ENCODE measurements at regions not wholly inside any gene's neighbourhood (a gene's known extent, or its start where the extent isn't known, plus 50 kb on each side); places are given as distances from the start of the nearest gene placed in this dataset.
A peak's percentile ranks its signal among the peaks of the same experiment; 100 is the strongest.

DNA sequence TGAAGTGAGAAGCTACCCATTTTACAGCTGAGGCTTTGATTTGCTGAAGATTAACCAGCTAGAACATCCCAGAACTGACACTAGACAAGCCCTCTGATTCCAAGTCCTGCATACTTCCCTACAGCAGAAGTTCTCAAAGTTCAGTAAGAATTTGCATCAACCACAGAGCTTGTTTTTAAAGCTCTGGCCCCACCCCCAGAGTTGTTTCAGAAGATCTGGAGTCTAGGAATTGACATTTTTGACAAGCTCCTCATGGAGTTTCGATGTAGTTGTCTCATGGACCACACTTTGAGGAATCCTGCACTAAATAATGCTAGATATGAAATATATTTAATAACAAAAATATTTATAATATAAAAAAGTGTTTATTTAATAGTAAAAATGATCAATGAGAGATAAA lies 120.3 kb upstream of the ADAMTS18 start:
- DNase-seq = no peak

DNA sequence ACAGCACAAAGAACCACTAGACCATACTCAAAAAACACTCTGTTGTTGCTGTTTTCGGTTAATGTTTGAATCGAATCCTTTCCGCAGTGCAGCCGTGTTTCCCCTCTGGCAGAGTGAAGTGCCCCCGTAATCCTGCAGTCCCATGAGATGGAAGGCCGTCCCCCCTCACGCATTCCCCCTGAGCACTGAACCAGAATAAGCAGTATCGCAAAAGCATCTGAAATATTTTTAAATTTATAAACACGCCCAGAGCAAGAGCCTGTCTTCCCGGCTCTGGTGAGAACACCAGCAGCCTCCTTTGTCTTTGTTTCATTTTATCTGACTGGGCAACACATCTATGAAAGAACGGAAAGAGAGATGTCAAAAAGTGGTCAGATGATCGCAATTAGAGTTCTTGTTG lies 121.0 kb upstream of the ADAMTS18 start:
- DNase-seq = no peak

DNA sequence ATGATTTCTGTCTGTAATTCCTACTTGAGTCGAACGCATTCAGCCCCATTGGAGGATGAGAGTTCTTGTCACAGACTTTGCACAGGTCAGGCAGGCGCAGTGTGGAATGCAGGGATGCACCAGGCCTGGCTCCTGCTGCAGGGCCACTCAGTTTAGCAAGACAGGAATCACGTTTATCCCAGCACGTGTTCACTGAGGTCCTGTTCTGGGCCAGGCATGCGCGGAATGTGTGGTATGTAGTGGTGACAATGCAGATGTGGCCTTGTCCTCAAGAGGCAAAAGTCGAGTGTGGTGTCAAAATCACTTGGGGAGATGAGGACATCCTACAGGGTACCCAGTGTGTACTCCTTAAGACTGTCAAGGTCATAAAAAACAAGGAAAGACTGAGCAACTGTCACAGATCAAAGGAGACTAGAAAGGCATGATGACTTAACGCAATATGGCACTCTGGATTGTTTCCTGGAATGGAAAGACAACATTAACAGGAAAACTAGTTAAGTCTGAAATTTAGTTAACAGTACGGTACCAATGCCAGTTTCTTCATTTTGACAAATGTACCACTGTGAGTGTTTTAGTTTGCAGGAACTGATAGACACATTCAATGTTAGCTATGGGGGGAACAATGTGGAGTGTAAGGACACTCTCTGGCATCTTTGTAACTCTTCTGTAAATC lies 121.5 kb upstream of the ADAMTS18 start:
- no peak for DNase-seq

DNA sequence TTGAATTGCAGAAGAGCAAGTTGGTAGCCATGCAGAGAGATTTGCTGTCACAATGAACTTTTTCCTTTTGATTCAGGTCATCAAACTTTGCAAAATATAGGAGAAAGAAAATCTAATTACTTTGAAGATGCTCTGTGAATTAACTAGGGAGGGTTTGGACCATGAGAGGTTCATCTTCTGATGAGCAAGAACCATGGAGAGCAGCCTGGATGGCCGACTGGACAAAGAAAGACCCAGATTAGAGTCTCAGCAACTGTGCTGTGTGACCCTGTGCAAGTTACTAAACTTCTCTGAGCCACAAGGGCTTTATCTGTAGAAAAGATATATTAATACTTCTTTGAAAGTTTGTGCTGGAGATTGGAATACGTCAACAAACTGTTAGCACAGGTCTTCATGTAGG lies 122.6 kb upstream of the ADAMTS18 start:
- DNase-seq = no peak

DNA sequence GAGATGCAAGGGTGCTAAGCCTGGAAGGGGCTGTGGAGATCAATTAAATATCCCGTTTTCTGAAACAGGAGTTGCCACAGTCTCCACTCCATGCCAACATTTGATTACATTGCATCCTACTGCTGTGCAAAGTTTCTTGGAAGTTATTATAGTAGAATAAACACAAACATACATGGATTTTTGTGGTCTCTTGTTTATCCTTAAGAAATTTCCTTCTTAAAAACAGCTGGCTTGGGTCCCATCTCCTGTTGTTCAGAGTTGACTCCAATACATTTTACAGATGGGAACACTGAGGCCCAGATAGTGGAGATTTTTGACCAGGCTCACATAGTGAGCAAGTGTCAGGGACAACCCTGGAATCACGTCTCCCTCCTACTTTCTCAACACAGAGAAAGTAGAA lies 124.0 kb upstream of the ADAMTS18 start:
- DNase-seq = no peak

DNA sequence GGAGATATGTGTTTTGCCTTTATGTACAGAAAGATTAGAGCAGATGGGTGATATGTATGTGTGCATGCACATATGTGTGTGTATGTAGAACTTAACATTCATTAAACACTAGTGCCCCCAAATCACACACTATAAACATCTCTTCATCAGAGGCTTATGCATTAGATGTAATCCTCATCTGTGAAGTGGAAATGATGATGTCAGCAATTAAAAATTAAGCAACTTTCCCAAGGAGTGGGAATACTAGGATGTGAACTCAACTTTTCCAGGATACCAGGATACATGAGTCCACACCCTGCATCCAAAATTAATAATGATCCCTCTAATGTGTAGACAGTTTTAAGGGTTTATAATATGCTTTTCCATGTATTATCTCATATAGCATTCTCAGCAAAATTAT lies 127.7 kb upstream of the ADAMTS18 start:
- DNase-seq = no peak

DNA sequence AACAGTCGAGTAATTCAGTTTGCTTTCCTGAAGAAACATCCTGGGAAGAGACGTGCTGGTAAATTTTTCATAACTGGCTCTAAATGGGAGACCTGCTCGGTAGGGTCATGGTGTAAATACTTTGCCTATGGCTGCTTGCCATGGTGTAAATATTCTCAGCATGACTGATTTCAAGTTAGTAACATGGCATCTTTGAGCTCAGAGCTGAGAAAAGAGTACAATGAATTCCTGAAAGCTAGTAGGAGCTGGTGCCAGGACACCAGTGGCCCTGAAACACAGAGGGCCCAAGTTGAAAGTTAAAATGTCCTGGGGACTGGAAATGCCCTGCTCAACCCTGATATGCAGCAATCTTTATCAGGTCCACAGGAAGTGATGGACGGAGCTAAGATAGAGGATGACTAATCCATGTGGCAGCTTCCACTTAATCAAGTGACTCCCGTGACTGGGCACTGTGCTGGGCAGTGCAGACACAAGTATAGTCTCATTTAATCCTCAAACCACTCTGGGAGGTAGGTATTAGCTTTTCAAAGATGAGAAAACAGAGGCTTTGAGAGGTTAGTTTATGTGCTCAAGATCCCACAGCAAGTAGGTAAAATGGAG lies 130.1 kb upstream of the ADAMTS18 start:
- DNase-seq = no peak

DNA sequence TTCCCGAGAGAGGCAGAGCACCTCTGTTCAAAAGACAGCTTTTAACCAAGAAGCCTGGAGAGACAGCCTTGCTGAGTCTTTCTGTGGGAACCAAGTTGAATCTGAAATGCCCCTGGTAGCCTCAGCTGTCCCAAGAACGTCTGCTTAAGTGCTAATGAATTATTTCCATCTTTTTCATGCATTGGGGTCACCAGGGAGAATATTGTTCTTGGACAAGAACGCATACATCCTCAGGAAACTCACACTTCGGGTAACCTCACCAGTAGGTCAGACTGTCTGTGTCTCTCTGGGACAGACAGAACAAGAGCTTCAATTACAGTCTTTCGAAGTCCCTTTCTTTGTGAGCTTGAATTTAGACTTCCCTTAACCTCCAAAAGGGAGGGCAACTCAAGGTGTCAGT lies 134.6 kb upstream of the ADAMTS18 start:
- no peak for DNase-seq

DNA sequence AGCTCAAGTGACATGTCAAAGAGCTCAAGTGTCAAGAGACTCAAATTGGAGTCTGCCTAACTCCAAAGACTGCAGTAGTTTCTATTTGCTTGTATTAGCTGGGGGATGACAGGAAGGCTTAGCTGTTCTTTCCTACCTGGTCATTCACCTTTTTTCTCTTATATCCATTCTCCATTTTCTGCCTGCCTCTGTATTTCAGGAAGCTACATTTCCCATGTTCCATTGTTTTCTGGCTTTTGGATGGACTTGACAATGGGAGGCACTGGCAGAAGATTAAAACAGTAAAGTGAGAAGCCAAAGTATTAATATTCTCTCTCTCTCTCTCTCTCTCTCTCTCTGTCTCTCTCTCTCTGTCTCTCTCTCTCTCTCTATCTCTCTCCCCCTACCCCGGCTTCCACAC lies 135.7 kb upstream of the ADAMTS18 start:
- no peak for DNase-seq

DNA sequence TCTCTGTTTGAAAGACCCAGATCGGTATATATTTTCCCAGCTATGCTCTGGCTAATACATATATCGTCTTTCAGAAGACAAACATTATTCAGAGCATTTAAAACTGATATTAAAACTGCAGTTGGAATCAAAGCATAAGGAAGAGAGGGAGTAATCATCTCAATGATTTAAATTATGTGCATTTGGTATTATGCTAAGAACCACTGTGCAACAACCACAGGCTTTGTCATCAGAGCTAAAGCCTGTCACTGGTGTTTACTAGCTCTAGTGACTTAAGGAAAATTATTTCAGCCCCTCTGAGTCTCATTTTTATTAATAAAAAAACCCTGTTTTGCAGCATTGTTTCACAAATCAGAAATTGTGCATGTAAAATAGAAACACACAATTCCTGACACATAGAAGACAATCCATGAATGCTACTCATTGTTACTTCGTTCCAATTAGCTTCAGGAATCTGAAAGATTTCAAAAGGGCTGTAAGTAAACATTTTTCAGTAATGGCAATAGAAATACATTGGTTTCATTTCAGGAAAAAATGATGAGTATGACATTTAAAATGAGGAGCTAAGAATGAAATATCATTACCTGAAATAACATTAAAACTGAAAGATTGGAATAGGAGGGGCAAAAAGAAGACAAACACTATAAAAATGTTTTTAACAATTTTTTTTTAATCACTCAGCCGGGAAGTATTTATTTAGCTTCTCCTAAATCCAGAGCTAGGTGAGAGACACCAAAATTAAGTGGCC lies 136.5 kb upstream of the ADAMTS18 start:
- no peak for DNase-seq

DNA sequence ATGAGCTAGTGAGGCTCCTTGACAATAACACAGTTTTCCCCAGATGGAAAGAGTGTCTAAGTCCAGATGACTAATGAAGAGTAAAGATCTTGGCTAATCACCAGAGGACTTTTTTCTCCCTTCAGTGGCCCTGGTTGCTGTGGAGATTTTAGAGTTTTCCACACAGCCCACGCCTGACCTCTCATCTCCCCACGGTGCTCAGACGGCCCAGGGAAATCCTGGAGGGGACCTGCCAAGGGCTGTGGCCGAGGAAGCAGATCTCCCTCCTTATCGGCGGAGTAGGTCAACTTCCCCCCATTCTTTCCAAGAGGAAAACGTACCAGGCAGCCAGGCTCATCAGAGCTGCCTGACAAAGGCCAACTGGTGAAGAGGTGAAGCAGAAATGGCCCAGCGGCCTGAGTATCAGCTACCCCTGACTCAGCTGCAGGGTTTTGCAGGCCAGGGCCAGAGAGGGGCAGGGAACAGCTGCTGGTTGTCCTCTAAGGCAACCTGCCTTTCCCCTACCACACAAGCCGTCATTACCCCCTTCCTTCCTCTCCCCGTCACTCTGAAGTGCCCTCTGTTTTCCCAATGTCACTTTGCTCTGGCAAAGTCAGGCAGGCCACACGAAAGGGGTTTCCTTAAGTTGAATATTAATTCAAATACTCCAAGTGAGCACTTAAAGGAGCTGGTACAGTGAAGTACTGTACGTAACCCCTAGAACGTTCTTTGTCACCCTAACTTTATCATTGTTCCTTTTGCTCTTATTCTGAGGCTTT lies 140.2 kb upstream of the ADAMTS18 start:
- no peak for DNase-seq

DNA sequence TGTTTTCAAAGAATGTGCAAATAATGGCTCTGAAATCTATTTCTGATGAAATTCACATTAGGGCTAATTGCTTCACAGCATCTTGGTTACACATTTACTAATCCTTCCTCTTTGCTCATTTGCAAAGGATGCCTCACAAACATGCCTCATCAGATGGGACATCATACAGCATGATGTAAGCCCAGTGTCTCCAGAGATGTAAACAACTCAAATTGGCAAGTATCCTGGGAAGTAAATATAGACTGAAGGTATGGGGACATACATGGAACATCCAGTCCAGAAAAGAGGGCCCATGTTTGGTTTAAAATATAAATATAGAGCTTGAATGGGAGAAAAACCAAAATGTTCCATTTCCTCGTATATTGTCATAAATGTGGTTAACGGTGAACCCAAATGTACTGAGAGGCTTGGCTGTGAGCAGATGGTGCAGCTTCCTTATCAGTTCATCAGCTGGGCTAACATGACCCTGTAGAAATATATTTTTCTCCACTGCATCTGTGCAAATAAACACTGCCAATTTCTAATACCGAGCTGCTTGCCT lies 142.9 kb upstream of the NUDT7 start:
- peak; percentile 31 for DNase-seq

DNA sequence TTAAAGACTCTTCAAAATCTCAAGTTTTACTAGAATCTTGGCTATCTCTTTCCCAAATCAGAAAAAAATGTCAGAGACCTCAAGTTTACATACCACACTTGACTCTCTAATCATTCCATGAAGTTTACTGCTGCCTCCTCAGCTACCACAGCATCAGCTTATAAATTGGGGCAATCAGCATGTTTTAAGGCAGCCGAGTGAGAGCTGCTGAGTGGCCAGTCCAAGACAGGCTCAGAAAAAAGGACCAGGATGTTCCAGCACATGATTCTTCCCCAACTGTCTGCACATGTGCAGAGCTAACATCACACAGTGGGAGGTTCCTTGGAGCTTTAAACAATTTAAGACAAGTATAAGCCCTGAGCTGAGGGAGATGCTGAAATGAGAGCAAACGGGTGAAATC lies 140.6 kb upstream of the NUDT7 start:
- DNase-seq = no peak

DNA sequence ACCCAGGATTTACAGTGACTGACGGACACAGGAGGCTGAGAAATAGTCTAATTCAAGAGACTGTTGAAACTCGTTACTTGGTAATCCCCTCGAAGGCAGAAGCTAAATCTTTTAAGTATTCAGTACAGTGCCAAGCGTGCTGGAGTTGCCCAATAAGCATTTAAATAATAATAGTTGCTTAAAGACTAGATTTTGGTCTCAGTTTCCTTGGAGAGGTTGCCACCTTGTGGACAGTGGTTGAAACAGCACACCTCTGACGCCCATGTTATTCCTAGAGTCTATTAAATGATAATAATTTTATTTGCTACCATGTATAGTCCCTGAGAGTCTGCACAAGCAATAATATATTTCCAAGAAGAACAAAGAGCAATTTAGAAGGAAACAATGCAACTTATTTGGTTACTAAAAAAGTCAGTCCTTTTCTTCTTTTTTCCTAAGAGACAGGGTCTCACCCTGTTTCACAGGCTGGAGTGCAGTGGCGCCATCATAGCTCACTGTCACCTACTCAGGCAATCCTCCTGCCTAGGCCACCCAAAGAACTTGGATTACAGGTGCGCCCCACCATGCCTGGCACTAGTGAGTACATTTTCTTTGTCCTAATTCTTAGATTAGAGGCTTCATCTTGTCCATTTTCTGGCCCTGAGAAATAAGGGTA lies 138.0 kb upstream of the NUDT7 start:
- peak; percentile 55 for DNase-seq

DNA sequence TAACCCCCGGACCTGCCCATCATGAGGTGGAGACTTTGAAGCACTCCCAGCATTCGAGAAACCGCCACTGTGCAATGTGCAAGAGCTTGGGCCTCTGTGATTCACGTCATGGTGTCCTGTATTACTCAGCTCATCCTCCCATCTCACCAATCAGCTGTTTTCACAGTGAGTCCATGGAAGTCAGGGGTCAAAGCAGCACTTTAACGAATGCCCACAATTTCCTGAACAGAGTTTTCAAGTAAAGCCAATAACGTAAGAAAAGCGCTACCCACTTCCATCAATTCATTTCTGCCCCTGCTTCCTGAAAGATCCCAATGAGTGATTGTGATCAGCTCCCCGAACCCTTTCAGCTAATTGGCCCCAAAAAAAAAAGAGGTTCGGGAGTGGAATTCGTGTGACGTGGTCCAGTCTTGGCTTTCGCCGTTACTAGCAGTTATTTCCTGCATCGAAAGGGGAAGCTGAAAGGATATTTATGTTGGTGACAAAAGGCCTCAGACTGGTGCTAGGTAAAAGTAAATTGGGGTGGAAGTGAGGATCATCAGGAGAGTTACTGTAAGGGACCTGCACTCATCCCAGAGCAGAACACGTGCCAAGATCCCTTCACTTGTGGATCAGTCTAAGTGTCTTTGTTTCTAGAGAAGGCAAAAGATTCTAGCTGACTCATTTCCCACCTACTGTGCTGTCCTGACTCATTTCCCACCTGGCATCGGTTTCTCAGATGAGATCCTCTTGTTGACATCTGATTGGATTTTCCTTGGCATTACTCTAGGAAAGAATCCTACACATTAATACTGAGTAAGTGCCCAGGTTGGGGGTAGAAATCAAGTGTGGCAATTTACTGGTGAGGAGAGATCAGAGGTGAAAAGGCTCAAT lies 136.7 kb upstream of the NUDT7 start:
- DNase-seq = no peak

DNA sequence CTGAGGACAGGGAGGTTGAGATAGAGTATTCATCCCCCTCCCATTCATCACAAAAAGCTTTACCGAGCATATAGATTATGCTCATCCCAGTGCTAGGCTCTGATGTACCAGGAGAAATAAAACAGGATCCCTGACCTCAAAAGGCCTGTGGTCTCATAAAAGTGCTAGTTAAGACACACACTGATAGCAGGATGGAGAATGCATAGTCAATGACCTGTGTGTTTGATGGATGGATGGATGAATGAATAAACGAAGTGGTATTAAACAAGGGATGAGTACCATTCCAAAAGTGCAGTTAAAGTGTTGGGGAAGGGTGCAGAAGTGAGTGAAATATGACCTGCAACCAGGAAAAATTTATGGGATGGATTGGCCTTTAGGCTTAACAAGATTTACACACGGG lies 133.9 kb upstream of the NUDT7 start:
- no peak for DNase-seq

DNA sequence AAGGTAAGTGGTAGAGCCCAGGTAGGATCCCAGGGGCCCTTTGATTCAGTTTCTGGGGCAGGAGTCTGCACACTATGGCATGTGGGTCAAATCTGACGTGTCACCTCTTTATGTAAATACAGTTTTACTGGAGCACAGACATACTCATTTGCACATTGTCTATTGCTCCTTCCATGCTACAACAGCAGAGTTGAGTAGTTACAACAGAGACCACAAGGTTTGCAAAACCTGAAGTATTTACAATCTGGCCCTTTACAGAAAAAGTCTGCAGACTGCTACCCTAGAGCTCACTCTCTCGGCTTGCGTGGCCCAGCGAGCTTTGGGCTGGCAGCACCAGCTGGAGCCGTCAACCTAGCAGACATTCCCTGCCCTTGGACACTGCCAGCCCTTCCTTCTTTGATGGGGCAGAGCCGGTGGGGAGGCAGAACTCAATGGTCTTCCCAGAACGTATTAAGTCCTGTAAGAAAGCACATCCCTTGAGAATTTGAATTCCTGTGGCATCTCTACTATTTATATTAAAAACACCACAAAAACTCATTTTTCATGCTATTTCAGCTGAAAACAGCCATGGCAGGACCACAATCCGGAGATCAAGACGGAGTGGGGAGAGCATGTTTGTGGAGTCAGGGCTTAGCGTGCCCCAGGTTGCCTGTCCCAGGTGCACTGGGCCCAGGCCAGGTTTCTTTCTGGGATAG lies 133.1 kb upstream of the NUDT7 start:
- DNase-seq = no peak

DNA sequence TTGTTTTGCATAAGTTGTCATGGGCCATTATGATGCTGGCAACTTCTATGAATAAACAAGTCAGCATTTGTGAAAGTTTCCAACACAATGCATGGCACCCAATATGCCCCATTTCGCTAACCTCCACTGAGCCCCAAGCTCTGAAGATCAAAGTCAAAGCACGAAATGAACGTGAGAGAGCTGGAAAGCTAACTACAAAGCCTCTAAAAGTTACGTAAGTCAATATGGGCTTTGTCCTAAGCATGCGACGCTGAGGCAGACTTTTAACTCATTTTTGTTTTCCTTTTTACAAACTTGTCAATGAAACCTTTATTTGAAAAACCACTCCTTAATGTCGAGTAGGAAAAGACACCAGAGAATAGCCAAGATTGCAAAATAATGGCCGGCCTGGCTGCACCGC lies 131.6 kb upstream of the NUDT7 start:
- DNase-seq = no peak

DNA sequence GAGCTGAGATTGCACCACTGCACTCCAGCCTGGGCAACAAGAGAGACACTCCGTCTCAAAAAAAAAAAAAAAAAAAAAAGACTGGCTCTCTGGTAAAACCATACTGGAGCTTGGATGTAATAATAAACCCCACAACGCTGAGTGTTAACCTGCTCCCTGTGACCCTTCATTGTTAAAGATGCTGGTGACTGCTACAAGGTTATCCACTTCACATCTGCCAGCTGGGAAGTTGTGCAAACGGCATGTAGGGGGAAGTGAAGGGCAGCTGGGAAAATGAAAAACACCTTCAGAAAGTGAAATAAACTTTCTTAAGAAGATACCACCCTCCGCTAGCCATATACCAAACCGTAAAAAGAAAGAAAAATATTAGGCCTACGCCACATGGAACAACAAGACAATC lies 131.0 kb upstream of the NUDT7 start:
- no peak for DNase-seq

DNA sequence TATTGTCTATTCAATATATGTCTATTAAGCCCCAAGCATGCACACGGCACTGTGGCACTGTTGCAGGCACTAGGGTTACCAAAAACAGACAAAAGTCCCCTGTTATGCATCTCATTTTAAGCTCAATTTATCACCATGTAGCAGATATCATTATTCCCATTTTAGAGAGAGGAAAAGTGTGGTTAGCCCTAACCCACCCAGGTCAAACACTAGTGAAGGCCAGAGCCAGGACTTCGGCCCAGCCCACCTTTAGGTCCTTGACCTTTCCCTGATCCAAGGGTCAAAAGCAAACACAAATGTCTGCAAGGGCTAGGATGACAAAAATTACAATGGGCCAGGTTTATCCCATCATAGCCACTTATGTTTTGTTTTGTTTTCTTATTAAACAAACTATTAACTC lies 130.3 kb upstream of the NUDT7 start:
- DNase-seq = no peak

DNA sequence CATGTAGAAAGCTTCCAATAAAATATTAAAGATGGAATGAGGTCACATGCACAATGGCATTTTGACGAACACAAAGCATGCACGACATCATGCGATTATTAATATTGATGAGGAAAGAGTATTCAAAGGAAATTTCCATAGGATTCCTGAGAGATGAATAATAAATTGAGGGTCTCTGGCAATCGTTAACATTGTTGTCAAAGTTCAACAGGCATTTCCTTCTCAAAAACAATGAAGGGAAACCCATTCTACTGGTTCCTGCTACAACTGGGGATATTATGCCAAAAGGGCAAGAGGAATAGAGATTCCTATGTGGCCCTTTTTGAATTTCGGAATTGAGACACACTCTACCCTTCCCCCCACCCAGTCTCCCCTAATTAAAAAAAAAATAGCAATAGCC lies 128.3 kb upstream of the NUDT7 start:
- no peak for DNase-seq

Measured in NCI-H1694 treated with DMSO at 0.1 percent for 48 hours (cell line).